Activated T-helper 2 cell treated with anti-CD3 and anti-CD28 coated beads, Interferon-gamma antibody, Interleukin-2, Interleukin-4, amounts not matched to agents 10 μg/mL and 5 μg/mL and 100 μg/mL, durations not matched to agents 14 hours and 24 hours and 36 hours (primary cell): ENCODE measurements at regions not wholly inside any gene's neighbourhood (a gene's known extent, or its start where the extent isn't known, plus 50 kb on each side); places are given as distances from the start of the nearest gene placed in this dataset.
"Not testable (repeated sequence)": the region's sequence is repeated elsewhere in the genome, so short reads cannot be mapped to it uniquely, and the experiment has no call there.

Source experiments
- DNase-seq: peaks from one replicate; pipeline ENCODE4 v3.0.0; 2021; ENCODE audit warnings: low spot score
- H3K27ac Mint-ChIP-seq: one replicate; pipeline ENCODE4 v1.8.0; 2021; ENCODE audit warnings: mixed read lengths
- H3K27me3 Mint-ChIP-seq: one replicate; pipeline ENCODE4 v1.8.0; 2021; ENCODE audit warnings: low read depth, mixed read lengths
- H3K36me3 Mint-ChIP-seq: one replicate; pipeline ENCODE4 v1.8.0; 2021; ENCODE audit warnings: low read depth, mixed read lengths
- H3K4me1 Mint-ChIP-seq: one replicate; pipeline ENCODE4 v1.8.0; 2021; ENCODE audit warnings: low read depth, mixed read lengths
- H3K4me3 Mint-ChIP-seq: one replicate; pipeline ENCODE4 v1.8.0; 2021; ENCODE audit warnings: low read depth, mild to moderate bottlenecking, moderate library complexity, mixed read lengths
- H3K9me3 Mint-ChIP-seq: one replicate; pipeline ENCODE4 v1.8.0; 2021; ENCODE audit warnings: mixed read lengths
- intact Hi-C: fragments of 100-400 bp; cut with micrococcal nuclease; formaldehyde crosslinking; loops from one replicate; pipeline ENCODE4 v1.15.1; 2023

DNA sequence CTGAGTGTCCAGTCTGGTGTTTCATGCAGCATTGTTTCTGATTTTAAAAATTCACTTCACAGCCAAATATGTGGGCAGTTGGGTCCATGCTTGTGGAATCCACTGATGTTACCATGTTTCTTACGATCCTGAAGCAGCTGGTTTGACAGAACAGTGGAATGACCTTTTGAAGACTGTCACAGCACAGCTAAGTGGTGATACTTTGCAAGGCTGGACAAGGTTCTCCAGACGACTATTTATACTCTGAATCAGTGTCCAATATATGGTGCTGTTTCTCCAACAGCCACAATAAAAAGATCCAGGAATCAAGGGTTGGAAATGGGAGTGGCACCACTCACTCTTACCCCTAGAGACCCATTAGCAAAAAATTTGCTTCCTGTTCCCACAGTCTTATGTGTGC lies 577.4 kb upstream of the RAB6C start:
- H3K4me3 Mint-ChIP-seq: no peak overlapping the region
- DNase-seq: no peak
- no peaks in the 10 kb centered on the region for H3K4me1 Mint-ChIP-seq
- no peaks in the 10 kb centered on the region for H3K27me3 Mint-ChIP-seq
- intact Hi-C loops: no loop called here
- no peaks in the 10 kb centered on the region for H3K9me3 Mint-ChIP-seq
- H3K36me3 Mint-ChIP-seq: no peaks in the 10 kb centered on the region
- no peak overlapping the region for H3K27ac Mint-ChIP-seq

DNA sequence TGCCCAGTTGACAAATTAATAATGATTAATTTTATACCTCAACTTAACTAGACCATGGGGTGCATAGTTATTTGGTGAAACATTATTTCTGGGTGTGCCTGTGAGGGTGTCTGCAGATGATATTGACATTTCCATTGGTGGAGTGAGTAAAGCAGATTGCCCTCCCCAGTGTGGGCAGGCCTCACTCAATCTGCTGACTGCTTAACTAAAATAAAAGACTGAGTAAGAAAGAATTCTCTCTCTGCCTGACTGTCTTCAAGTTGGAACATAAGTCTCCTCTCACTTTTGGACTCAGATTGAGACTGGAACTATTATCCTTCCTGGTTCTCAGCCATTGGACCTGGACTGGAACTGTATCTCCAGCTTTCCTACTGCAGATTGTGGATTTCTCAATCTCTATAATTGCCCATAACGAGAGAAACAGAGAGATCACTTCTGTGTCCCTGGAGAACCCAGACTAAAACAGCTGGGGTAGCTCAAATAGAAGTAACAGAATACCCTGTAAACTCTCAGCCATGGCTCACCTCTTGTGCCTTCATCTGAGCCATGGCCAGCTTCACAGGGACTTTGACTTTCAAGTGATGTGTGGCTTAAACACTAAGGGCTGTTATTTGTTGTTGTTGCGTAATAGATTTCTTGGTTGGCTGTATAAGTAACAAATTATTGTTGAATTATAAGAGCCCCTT lies 575.3 kb upstream of the RAB6C start:
- intact Hi-C loops: no loop called here
- H3K27ac Mint-ChIP-seq: no peak overlapping the region

DNA sequence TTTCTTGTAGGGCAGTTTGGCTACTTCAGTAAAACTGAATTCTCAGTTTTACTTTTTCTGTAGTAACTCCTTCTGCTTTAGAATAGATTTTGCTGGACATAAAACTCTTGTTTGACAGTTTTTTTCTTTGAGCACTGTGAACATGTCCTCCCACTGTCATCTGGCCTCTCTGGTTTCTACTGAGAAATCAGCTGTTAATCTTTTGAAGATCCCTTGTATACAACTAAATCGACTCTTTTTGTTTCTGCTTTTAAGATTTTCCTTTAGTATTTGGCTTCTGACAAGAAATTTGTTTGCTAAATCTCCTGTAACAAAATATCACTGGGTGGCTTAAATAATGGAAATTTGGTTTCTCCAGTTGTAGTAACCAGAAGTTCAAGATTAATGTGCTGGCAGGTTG lies 570.9 kb upstream of the RAB6C start:
- H3K4me1 Mint-ChIP-seq: no peaks in the 10 kb centered on the region

More for the DNA sequence above, 575.3 kb upstream of the RAB6C start:
- H3K4me3 Mint-ChIP-seq: no peak overlapping the region
- H3K27me3 Mint-ChIP-seq: no peaks in the 10 kb centered on the region
- no peak for DNase-seq
- H3K4me1 Mint-ChIP-seq: no peaks in the 10 kb centered on the region
- H3K36me3 Mint-ChIP-seq: no peaks in the 10 kb centered on the region
- H3K9me3 Mint-ChIP-seq: no peaks in the 10 kb centered on the region

DNA sequence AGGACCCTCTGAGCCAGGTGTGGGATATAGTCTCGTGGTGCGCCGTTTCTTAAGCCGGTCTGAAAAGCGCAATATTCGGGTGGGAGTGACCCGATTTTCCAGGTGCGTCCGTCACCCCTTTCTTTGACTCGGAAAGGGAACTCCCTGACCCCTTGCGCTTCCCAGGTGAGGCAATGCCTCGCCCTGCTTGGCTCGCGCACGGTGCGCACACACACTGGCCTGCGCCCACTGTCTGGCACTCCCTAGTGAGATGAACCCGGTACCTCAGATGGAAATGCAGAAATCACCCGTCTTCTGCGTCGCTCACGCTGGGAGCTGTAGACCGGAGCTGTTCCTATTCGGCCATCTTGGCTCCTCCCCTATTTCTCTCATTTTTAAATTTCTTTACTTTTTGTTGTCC lies 562.4 kb upstream of the RAB6C start:
- H3K27me3 Mint-ChIP-seq, H3K4me3 Mint-ChIP-seq, DNase-seq, H3K9me3 Mint-ChIP-seq, H3K27ac Mint-ChIP-seq, H3K36me3 Mint-ChIP-seq, H3K4me1 Mint-ChIP-seq, intact Hi-C loops: not testable (repeated sequence)

More for the DNA sequence above, 570.9 kb upstream of the RAB6C start:
- intact Hi-C loops: no loop called here
- H3K27ac Mint-ChIP-seq: no peak overlapping the region
- H3K36me3 Mint-ChIP-seq: no peaks in the 10 kb centered on the region
- no peaks in the 10 kb centered on the region for H3K27me3 Mint-ChIP-seq
- H3K9me3 Mint-ChIP-seq: no peaks in the 10 kb centered on the region
- DNase-seq: no peak
- no peak overlapping the region for H3K4me3 Mint-ChIP-seq

DNA sequence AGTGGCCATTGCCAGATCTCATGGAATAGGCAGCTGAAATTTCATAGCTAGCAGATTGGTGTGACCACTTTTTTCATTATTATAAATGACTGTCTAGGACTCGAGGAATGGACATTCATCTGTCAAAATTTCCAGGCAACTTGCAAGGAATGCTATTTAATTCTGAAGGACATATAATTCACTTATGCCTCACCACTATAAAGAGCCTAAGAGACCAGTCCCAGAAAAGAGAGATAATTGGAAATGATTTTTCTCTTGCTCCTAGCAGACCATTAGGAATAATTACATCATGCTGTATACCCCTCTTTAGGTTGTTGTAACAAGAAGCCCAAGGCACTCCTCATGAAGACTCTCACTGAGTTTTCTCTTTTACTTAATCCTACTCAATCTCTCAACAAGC lies 557.4 kb upstream of the RAB6C start:
- Mint-ChIP-seq H3K9me3 (no peaks in the 10 kb centered on the region), H3K27ac (no peak overlapping the region), H3K4me3 (no peak overlapping the region), H3K27me3 (no peaks in the 10 kb centered on the region), H3K36me3 (no peaks in the 10 kb centered on the region), H3K4me1 (no peaks in the 10 kb centered on the region)
- intact Hi-C loops: no loop called here
- DNase-seq: no peak

DNA sequence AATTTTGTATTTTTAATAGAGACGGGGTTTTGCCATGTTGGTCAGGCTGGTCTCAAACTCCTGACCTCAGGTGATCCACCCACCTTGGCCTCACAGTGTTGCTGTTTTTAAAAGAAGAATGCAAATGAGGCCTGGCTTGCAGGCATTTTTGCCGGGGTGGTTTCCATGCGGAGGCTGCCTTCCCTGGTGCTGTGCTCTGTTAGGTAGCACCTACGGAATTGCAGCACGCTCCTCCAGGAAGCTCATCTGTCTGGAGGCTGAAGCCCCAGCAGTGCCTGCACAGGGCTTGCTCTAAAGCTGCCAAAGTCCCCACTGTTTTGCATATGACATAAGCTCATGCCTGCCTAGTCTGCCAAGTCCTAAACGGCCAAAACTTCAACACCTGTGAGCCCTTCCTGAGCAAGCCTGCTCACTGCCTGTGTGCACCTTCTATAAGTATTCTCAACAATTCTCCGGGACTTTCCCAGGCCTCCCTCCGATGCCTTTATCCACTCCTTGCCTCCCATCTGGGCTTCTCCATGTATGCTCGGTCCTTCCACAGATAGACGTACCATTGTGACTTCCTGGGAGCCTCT lies 551.3 kb upstream of the RAB6C start:
- Mint-ChIP-seq H3K27me3 (no peaks in the 10 kb centered on the region), H3K9me3 (no peaks in the 10 kb centered on the region), H3K27ac (no peak overlapping the region), H3K4me3 (no peak overlapping the region), H3K36me3 (no peaks in the 10 kb centered on the region), H3K4me1 (no peaks in the 10 kb centered on the region)
- DNase-seq: no peak
- intact Hi-C loops: no loop called here

DNA sequence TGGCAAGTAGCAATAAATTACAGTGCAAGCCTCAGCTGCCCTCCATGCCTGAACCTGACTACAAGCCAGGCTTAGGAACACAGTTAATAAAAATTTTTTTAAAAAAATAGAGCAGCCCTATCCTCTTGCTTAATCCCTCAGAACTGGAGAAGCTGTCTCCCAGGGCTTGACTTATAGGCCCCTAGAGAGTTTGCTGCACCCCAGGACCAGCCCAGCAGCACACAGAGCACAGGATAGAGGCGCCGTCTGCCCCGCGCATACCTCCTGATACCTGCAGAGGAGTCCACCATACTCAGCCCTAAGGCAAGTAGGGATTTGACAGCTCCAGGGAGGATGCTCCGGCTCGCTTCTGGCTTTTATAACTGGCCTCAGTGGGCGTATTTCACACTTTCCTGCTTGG lies 548.6 kb upstream of the RAB6C start:
- no peak overlapping the region for H3K4me3 Mint-ChIP-seq
- no peak overlapping the region for H3K27ac Mint-ChIP-seq
- intact Hi-C loops: no loop called here
- no peaks in the 10 kb centered on the region for H3K9me3 Mint-ChIP-seq
- no peaks in the 10 kb centered on the region for H3K4me1 Mint-ChIP-seq
- no peak for DNase-seq
- H3K36me3 Mint-ChIP-seq: no peaks in the 10 kb centered on the region
- no peaks in the 10 kb centered on the region for H3K27me3 Mint-ChIP-seq

DNA sequence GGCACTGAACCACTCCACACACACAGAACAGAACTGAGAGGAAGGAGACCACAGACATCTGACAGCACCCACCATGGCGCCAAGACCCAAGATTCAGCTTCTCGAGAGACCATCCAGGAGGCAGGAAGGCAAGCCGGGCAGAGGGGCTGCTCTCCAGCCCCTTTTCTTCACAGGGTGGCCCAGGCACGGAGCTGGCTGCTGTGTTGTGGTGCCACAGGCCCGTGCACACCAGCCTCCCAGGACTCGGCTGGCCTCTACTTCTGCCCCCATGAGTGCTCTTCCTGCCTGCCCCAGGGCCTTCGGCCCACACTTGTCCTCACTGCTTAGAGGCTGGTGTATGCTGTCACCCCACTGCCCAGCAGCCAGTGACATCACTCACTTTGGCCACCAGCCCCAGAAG lies 547.6 kb upstream of the RAB6C start:
- Mint-ChIP-seq H3K36me3 (no peaks in the 10 kb centered on the region), H3K27me3 (no peaks in the 10 kb centered on the region), H3K9me3 (no peaks in the 10 kb centered on the region), H3K27ac (no peak overlapping the region), H3K4me3 (no peak overlapping the region), H3K4me1 (no peaks in the 10 kb centered on the region)
- intact Hi-C loops: no loop called here
- DNase-seq: no peak

DNA sequence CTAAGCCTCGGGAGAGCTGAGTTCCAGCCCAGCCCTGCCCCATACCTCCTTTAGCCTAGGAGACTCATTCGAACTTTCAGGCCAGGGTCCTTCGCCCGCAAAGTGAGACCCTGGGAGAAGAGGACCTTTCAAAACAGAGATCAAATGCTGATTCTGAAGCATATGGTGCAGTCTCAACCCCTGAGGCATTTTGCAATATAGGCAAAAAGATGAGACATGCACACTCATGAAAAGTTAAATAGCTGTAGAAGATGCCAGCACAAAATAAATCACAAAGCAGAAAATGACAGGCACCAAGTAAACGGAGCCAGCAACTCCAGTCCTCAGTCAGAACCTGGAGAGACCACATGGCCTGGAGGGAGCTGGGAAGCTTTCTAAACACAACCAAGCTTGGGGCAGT lies 542.7 kb upstream of the RAB6C start:
- DNase-seq: no peak
- H3K4me3 Mint-ChIP-seq: no peak overlapping the region
- H3K27me3 Mint-ChIP-seq: no peaks in the 10 kb centered on the region
- no peaks in the 10 kb centered on the region for H3K36me3 Mint-ChIP-seq
- H3K9me3 Mint-ChIP-seq: no peaks in the 10 kb centered on the region
- no peak overlapping the region for H3K27ac Mint-ChIP-seq
- H3K4me1 Mint-ChIP-seq: no peaks in the 10 kb centered on the region
- intact Hi-C loops: no loop called here

DNA sequence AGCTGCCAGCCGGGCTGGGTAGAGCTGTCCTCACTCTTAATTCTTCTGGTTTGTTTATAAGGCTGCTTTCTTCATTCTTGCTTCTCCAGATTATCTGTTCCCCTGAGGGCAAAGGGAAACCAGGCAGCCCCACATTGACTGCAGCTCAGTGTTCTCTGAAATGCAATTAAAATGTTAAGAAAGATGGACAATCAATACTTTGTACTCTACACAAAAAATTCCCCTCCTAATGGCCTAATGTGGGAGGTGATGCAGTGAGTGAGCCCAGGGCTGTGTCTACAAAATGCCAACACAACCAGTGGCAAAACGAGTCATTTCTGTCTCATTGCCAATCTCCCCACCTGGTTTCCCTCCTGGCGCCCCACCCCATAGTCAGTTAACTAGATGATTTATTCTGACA lies 541.7 kb upstream of the RAB6C start:
- no peak overlapping the region for H3K4me3 Mint-ChIP-seq
- intact Hi-C loops: no loop called here
- H3K27me3 Mint-ChIP-seq: no peaks in the 10 kb centered on the region
- no peak for DNase-seq
- no peaks in the 10 kb centered on the region for H3K4me1 Mint-ChIP-seq
- no peaks in the 10 kb centered on the region for H3K9me3 Mint-ChIP-seq
- no peak overlapping the region for H3K27ac Mint-ChIP-seq
- no peaks in the 10 kb centered on the region for H3K36me3 Mint-ChIP-seq

DNA sequence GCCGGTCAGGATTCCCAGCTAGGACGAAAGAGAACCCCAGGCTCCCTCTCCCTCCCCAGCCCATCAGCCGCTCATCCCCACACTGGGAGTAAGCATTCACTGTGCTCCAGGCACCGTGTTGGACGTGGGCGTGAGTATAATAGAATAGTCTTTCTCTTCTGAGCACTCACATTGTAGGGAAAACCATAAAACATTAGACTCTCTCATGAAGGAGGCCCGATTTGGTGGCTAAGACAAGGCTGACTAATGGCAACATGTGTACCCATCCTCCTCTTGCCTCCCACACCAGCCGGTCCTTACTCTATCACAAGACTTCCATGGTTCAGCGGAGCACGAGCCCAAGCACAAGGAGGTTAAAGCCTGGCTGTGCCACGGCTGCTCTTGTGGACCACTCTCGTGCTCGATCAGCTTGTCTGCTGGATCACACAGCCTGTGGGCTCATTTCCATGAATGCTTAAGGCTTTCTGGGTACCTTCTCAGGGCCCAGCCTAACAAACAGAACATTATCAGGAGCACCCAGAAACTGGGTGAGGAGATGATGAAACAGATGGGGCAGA lies 540.9 kb upstream of the RAB6C start:
- Mint-ChIP-seq H3K36me3 (no peaks in the 10 kb centered on the region), H3K4me1 (no peaks in the 10 kb centered on the region)

DNA sequence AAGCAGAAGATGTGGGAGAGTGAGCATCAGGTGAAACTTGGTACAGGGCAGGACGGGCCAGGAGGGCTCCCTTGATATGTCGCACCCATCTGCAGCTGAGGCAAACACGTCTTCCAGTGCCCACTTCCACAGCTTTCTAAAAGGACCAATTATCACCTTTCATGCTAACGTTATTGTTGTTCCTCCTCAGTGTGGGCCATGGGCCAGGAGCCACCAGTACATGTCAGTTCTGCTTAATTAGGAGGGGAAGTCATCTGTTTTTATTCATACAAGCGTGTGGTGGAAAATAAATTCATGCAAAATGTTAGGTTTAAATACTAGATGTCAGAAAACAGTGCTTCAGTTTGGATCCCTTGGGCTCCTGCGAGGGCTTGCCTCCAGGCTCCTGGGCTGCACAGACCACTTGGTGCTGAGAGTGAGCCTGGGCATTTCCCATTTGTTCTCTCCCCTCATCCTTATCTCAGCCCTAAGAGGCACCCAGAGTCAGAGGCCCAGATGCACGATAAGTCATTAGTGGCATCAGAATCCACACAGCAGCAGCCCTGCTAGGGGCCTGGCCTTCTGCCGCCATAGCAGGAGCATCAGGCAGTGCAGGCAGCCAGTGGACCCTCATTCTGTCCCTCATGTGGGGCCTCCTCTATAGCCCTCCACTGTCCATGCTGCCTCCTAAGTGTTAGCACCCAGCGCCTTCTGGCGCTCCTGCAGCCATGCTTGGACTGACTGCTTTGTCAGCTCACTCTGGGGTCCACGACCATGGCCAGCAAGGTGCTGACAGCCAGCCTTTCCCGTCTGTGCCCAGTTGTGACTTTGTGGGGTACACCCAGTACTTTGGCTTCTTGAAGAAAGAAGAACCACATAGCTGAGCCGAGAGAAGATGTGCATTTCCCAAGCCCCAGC lies 539.8 kb upstream of the RAB6C start:
- H3K4me1 Mint-ChIP-seq: no peaks in the 10 kb centered on the region
- intact Hi-C loops: no loop called here
- DNase-seq: no peak
- no peak overlapping the region for H3K27ac Mint-ChIP-seq
- no peaks in the 10 kb centered on the region for H3K36me3 Mint-ChIP-seq
- H3K9me3 Mint-ChIP-seq: no peaks in the 10 kb centered on the region
- H3K4me3 Mint-ChIP-seq: no peak overlapping the region
- H3K27me3 Mint-ChIP-seq: no peaks in the 10 kb centered on the region

More for the DNA sequence above, 540.9 kb upstream of the RAB6C start:
- Mint-ChIP-seq H3K4me3 (no peak overlapping the region), H3K9me3 (no peaks in the 10 kb centered on the region), H3K27me3 (no peaks in the 10 kb centered on the region), H3K27ac (no peak overlapping the region)
- no peak for DNase-seq
- intact Hi-C loops: no loop called here

DNA sequence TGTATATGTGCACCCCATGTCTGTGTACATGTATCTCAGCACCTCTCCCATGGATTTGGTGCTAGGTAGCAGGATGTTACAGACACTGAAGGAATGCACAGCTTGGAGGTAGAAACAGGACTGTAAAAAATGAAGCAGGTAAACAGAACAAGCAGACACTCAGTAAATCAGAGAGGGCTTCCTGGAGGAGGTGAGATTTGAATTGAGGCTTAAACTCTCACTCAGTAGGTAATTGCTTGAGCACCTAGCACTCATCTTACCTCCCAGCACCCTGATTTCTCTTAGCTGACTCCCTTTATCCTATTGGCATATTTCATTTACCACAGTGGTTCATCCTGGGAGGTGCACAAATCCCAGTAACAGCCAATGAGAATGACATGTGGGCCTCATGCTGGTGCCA lies 537.9 kb upstream of the RAB6C start:
- no peaks in the 10 kb centered on the region for H3K4me1 Mint-ChIP-seq
- intact Hi-C loops: no loop called here
- no peak for DNase-seq
- H3K36me3 Mint-ChIP-seq: no peaks in the 10 kb centered on the region
- no peaks in the 10 kb centered on the region for H3K27me3 Mint-ChIP-seq
- H3K9me3 Mint-ChIP-seq: no peaks in the 10 kb centered on the region
- no peak overlapping the region for H3K4me3 Mint-ChIP-seq
- H3K27ac Mint-ChIP-seq: no peak overlapping the region
